ENCODE measurements at regions not wholly inside any gene's neighbourhood (a gene's known extent, or its start where the extent isn't known, plus 50 kb on each side); places are given as distances from the start of the nearest gene placed in this dataset.

GRCh38 chr12:3398196-3398789 lies 92.7 kb upstream of the PRMT8 start:
- TF ChIP-seq, protein P1, sequence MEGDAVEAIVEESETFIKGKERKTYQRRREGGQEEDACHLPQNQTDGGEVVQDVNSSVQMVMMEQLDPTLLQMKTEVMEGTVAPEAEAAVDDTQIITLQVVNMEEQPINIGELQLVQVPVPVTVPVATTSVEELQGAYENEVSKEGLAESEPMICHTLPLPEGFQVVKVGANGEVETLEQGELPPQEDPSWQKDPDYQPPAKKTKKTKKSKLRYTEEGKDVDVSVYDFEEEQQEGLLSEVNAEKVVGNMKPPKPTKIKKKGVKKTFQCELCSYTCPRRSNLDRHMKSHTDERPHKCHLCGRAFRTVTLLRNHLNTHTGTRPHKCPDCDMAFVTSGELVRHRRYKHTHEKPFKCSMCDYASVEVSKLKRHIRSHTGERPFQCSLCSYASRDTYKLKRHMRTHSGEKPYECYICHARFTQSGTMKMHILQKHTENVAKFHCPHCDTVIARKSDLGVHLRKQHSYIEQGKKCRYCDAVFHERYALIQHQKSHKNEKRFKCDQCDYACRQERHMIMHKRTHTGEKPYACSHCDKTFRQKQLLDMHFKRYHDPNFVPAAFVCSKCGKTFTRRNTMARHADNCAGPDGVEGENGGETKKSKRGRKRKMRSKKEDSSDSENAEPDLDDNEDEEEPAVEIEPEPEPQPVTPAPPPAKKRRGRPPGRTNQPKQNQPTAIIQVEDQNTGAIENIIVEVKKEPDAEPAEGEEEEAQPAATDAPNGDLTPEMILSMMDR (IDR thresholded peaks at IDR 0.05) = no peak

- TF ChIP-seq, protein P1 (IDR thresholded peaks at IDR 0.05) = no peak
Measured at GRCh38 chr12:3405821-3406220, 85.2 kb upstream of the PRMT8 start.

DNA sequence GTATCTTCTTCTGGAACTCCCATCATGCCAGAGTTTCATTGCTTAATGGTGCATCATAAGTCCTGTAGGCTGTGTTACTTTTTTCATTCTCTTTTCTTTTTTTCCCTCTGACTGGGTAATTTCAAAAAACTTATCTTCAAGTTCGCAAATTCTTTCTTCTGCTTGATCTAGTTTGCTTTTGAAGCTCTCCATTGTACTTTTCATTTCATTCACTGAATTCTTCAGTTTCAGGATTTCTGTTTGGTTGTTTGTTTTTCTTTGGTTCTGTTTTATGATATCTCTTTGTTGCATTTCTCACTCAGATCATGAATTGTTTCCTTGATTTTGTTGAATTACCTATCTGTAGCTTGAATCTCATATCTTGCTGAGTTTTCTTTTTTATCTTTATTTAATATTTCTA lies 83.3 kb upstream of the PRMT8 start:
- TF ChIP-seq, protein P1 (IDR thresholded peaks at IDR 0.05) = no peak

DNA sequence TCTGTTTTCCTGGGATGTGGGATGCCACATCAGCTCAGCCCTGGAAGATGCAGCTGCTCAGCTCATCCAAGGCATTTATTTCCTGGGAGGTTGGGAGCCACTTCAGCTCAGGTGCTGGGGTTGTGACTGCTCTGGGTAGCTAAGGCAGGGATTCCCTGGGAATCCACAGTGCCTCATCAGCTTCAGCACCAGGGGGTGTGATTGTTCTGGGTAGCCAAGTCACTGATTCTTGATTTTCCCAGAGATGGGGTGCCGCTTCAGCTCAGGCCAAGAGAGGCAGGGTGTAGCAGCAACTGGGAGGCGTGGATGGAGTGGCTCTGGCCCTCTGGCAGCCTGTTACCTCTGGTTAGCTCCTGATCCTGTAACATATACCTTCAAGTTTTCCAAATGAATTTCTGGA lies 81.3 kb upstream of the PRMT8 start:
- TF ChIP-seq, protein P1 (IDR thresholded peaks at IDR 0.05) = no peak

- TF ChIP-seq, protein P1 (IDR thresholded peaks at IDR 0.05) = no peak
Measured at GRCh38 chr12:3416159-3416558, 74.8 kb upstream of the PRMT8 start.

DNA sequence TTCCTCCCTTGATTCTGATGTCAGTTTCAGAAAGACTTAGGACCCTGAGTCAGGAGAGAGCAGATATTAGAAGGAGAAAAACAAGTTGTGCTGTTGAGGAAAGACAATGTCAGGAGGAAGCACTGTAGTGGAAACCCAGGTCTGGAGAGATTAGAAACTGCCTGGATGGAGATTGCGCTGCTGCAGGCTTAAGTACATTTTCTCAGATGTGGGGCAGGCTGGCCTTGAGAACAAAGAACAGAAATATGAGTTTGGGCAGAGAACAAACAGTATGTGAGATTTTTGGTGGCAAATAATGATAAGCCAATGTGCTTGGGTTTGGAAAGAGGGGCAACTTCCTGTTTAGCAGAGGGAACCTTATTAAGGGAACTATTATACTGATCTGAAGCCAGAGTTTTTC lies 74.3 kb upstream of the PRMT8 start:
- TF ChIP-seq, protein P1 (IDR thresholded peaks at IDR 0.05) = no peak

- TF ChIP-seq, protein P1 (IDR thresholded peaks at IDR 0.05) = no peak
Measured at GRCh38 chr12:3417113-3417512, 73.9 kb upstream of the PRMT8 start.

DNA sequence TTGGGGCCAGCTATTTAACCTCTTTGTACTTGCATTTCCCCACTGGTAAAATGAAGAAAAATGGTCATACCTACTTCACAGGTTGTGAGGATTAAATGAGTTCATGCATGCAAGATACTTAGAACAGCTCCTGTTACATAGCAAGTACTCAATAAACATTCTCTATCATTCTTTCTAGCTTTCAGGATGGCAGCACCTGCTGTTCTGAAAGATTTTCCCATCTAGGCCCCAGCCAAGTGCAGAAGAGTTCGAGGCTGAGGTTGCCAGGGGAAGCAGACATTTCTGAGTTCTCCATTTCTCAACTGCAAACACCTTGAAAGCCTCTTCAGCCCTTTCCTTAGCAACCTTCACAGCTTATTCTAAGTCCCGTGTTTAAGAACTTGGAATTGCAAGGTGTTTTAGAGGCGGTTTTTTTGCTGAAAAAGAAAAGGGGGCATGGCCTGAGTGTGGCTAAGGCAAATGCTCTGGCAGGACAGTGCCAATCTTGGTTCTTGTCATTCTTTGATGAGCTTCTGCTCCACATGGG lies 73.0 kb upstream of the PRMT8 start:
- TF ChIP-seq, protein P1 (IDR thresholded peaks at IDR 0.05) = no peak
